Smooth muscle cell (in vitro differentiated cells): ENCODE measurements at regions not wholly inside any gene's neighbourhood (a gene's known extent, or its start where the extent isn't known, plus 50 kb on each side); places are given as distances from the start of the nearest gene placed in this dataset.

Source experiments
- DNase-seq: peaks from one replicate; lab custom pipeline; 2025; ENCODE audit not compliant: unreplicated experiment; lab: John Stamatoyannopoulos, UW
- H2AFZ ChIP-seq: fragments of 200-600 bp; sonication (generic); 2 replicates; pipeline ENCODE4 v1.6.0; 2016; ENCODE audit warnings: antibody characterized with exemption, low read depth, mild to moderate bottlenecking
- H3F3A ChIP-seq: fragments of 200-600 bp; sonication (generic); 2 replicates; pipeline ENCODE4 v1.6.0; 2017; ENCODE audit warnings: antibody characterized with exemption, low read depth
- H3K27ac ChIP-seq: fragments of 200-600 bp; sonication (generic); 2 replicates; pipeline ENCODE4 v1.5.1; 2016; ENCODE audit warnings: low read depth, mild to moderate bottlenecking
- H3K27me3 ChIP-seq: fragments of 200-600 bp; sonication (generic); 2 replicates; pipeline ENCODE4 v1.6.1; 2016; ENCODE audit warnings: low read depth, mild to moderate bottlenecking
- H3K36me3 ChIP-seq: fragments of 200-600 bp; sonication (generic); 2 replicates; pipeline ENCODE4 v1.5.1; 2016; ENCODE audit warnings: low read depth
- H3K4me1 ChIP-seq: fragments of 200-600 bp; sonication (generic); 2 replicates; pipeline ENCODE4 v1.5.1; 2016; ENCODE audit warnings: low read depth
- H3K4me2 ChIP-seq: fragments of 200-600 bp; sonication (generic); 2 replicates; pipeline ENCODE4 v1.6.0; 2016; ENCODE audit warnings: mild to moderate bottlenecking
- H3K4me3 ChIP-seq: fragments of 200-600 bp; sonication (generic); 2 replicates; pipeline ENCODE4 v1.5.1; 2016; ENCODE audit warnings: mild to moderate bottlenecking
- H3K79me2 ChIP-seq: fragments of 200-600 bp; sonication (generic); 2 replicates; pipeline ENCODE4 v1.6.0; 2016; ENCODE audit warnings: low read depth, mild to moderate bottlenecking
- H3K9ac ChIP-seq: fragments of 200-600 bp; sonication (generic); 2 replicates; pipeline ENCODE4 v1.6.0; 2016; ENCODE audit warnings: low read depth
- H3K9me3 ChIP-seq: fragments of 200-600 bp; sonication (generic); replicated peaks from 2 replicates; pipeline ENCODE4 v1.5.1; 2016; ENCODE audit warnings: low read depth
- H4K20me1 ChIP-seq: fragments of 200-600 bp; sonication (generic); 2 replicates; pipeline ENCODE4 v1.6.0; 2016; ENCODE audit warnings: low read depth
- CTCF ChIP-seq: fragments of 200-600 bp; sonication (generic); IDR thresholded peaks from 2 replicates; pipeline ENCODE4 v1.5.1; 2017; ENCODE audit warnings: borderline replicate concordance, mild to moderate bottlenecking, antibody characterized with exemption; ENCODE audit not compliant: insufficient read depth, poor library complexity, severe bottlenecking
- WGBS: methylation state at CpG from one replicate; pipeline ENCODE4 v1.1.7; 2016; ENCODE audit warnings: low lambda C conversion rate; 5-methylcytosine and 5-hydroxymethylcytosine counted together

GRCh38 chr10:10921826-10922461 is 95.7 kb upstream of the CELF2 start:
- peaks cover 10% of the 10 kb centered on the region for H3K27me3 ChIP-seq
- H3K4me1 ChIP-seq: peaks cover 3% of the 10 kb centered on the region
- H3K79me2 ChIP-seq: no peaks in the 10 kb centered on the region
- no peak for DNase-seq
- H3K9me3 ChIP-seq: no peaks in the 10 kb centered on the region
- H3F3A ChIP-seq: no peaks in the 10 kb centered on the region
- no peaks in the 10 kb centered on the region for H3K36me3 ChIP-seq
- H3K4me2 ChIP-seq: no peak overlapping the region
- no peak for TF ChIP-seq CTCF
- H3K9ac ChIP-seq: no peak overlapping the region
- no peaks in the 10 kb centered on the region for H4K20me1 ChIP-seq
- H2AFZ ChIP-seq: no peak overlapping the region
- no peak overlapping the region for H3K27ac ChIP-seq
- WGBS: 91% methylated on average over 12 of the region's 12 CpGs
- H3K4me3 ChIP-seq: no peak overlapping the region

- TF ChIP-seq CTCF: no peak
- 93% methylated on average over 17 of the region's 17 CpGs for whole genome bisulfite sequencing
Measured at GRCh38 chr10:10923029-10923651, 94.5 kb upstream of the CELF2 start.

GRCh38 chr10:10925667-10926066 is 92.0 kb upstream of the CELF2 start:
- no peak for TF ChIP-seq CTCF
- Histone ChIP-seq H3F3A (no peaks in the 10 kb centered on the region), H3K79me2 (no peaks in the 10 kb centered on the region), H3K36me3 (no peaks in the 10 kb centered on the region), H2AFZ (no peak overlapping the region), H3K9me3 (no peaks in the 10 kb centered on the region), H3K9ac (no peak overlapping the region), H4K20me1 (no peaks in the 10 kb centered on the region), H3K4me3 (no peak overlapping the region), H3K4me2 (no peak overlapping the region), H3K27ac (no peak overlapping the region), H3K27me3 (peaks cover 7% of the 10 kb centered on the region), H3K4me1 (no peaks in the 10 kb centered on the region)
- no peak for DNase-seq
- WGBS: 100% methylated on average over 4 of the region's 4 CpGs

More at GRCh38 chr10:10923029-10923651, 94.5 kb upstream of the CELF2 start:
- H3K9ac ChIP-seq: no peak overlapping the region
- H3F3A ChIP-seq: no peaks in the 10 kb centered on the region
- no peak overlapping the region for H2AFZ ChIP-seq
- H3K27me3 ChIP-seq: peaks cover 10% of the 10 kb centered on the region
- H3K4me1 ChIP-seq: peaks cover 2% of the 10 kb centered on the region
- no peaks in the 10 kb centered on the region for H3K79me2 ChIP-seq
- H3K4me3 ChIP-seq: no peak overlapping the region
- H3K36me3 ChIP-seq: no peaks in the 10 kb centered on the region
- no peaks in the 10 kb centered on the region for H4K20me1 ChIP-seq
- DNase-seq: no peak
- no peak overlapping the region for H3K4me2 ChIP-seq
- H3K9me3 ChIP-seq: no peaks in the 10 kb centered on the region
- H3K27ac ChIP-seq: no peak overlapping the region

GRCh38 chr10:10927608-10928007 is 90.1 kb upstream of the CELF2 start:
- TF ChIP-seq CTCF: no peak
- WGBS: 82% methylated on average over 1 of the region's 1 CpG

More at GRCh38 chr10:10927608-10928007, 90.1 kb upstream of the CELF2 start:
- Histone ChIP-seq H3K79me2 (no peaks in the 10 kb centered on the region), H2AFZ (no peak overlapping the region), H3K4me3 (no peak overlapping the region), H3K27me3 (peaks cover 7% of the 10 kb centered on the region), H3K27ac (no peak overlapping the region), H3F3A (no peaks in the 10 kb centered on the region), H3K9me3 (no peaks in the 10 kb centered on the region), H3K4me1 (no peaks in the 10 kb centered on the region), H3K4me2 (no peak overlapping the region), H3K9ac (no peak overlapping the region), H4K20me1 (no peaks in the 10 kb centered on the region), H3K36me3 (no peaks in the 10 kb centered on the region)
- DNase-seq: no peak
